ENCODE measurements at regions not wholly inside any gene's neighbourhood (a gene's known extent, or its start where the extent isn't known, plus 50 kb on each side); places are given as distances from the start of the nearest gene placed in this dataset.

- no peak for TF ChIP-seq CTCF (conservative IDR thresholded peaks at IDR 0.05; ENCODE audit: low read length)
- DNase-seq (ENCODE audit: low read depth): no peak
- no peak overlapping the region for H3K4me3 ChIP-seq (ENCODE audit: low read length)
Observed at GRCh38 chr3:67875858-67876257, 221.4 kb upstream of the SUCLG2 start.

GRCh38 chr3:67875338-67875737 lies 220.9 kb upstream of the SUCLG2 start:
- DNase-seq (ENCODE audit: low read depth): no peak
- no peak for TF ChIP-seq CTCF (conservative IDR thresholded peaks at IDR 0.05; ENCODE audit: low read length)

GRCh38 chr3:67870477-67870876 lies 216.1 kb upstream of the SUCLG2 start:
- DNase-seq (ENCODE audit: low read depth): no peak
- no peak for TF ChIP-seq CTCF (conservative IDR thresholded peaks at IDR 0.05; ENCODE audit: low read length)
- no peak overlapping the region for H3K4me3 ChIP-seq (ENCODE audit: low read length)

More at GRCh38 chr3:67875338-67875737, 220.9 kb upstream of the SUCLG2 start:
- no peak overlapping the region for H3K4me3 ChIP-seq (ENCODE audit: low read length)

- DNase-seq (ENCODE audit: low read depth): no peak
- no peak overlapping the region for H3K4me3 ChIP-seq (ENCODE audit: low read length)
- no peak for TF ChIP-seq CTCF (conservative IDR thresholded peaks at IDR 0.05; ENCODE audit: low read length)
Observed at GRCh38 chr3:67866571-67866970, 212.2 kb upstream of the SUCLG2 start.

GRCh38 chr3:67864587-67865183 lies 210.3 kb upstream of the SUCLG2 start:
- no peak overlapping the region for H3K4me3 ChIP-seq (ENCODE audit: low read length)
- DNase-seq (ENCODE audit: low read depth): no peak
- TF ChIP-seq CTCF (conservative IDR thresholded peaks at IDR 0.05; ENCODE audit: low read length): no peak

- DNase-seq (ENCODE audit: low read depth): no peak
- TF ChIP-seq CTCF (conservative IDR thresholded peaks at IDR 0.05; ENCODE audit: low read length): peak; percentile 18; the same call in 1 of the 2 replicates
- H3K4me3 ChIP-seq (ENCODE audit: low read length): no peak overlapping the region
Observed at GRCh38 chr3:67863869-67864268, 209.5 kb upstream of the SUCLG2 start.

GRCh38 chr3:67860429-67860828 lies 206.0 kb upstream of the SUCLG2 start:
- no peak overlapping the region for H3K4me3 ChIP-seq (ENCODE audit: low read length)
- no peak for TF ChIP-seq CTCF (conservative IDR thresholded peaks at IDR 0.05; ENCODE audit: low read length)
- DNase-seq (ENCODE audit: low read depth): no peak
